Astrocyte (in vitro differentiated cells and primary cell): ENCODE measurements at regions not wholly inside any gene's neighbourhood (a gene's known extent, or its start where the extent isn't known, plus 50 kb on each side); places are given as distances from the start of the nearest gene placed in this dataset.
"Not testable (repeated sequence)": the region's sequence is repeated elsewhere in the genome, so short reads cannot be mapped to it uniquely, and the experiment has no call there.

ENCODE experiments used
- DNase-seq: peaks from one replicate; pipeline ENCODE4 v3.0.0-alpha.2; 2010; ENCODE audit warnings: low read depth
- FAIRE-seq: peaks from 2 replicates; lab custom pipeline; 2011; peaks lifted over from hg19 to GRCh38; lab: Jason Lieb, UNC
- H2AFZ ChIP-seq: 2 replicates; pipeline ENCODE4 v1.6.0; 2012; ENCODE audit warnings: low read depth, low read length, inconsistent platforms
- H3K27ac ChIP-seq: 2 replicates; pipeline ENCODE4 v1.5.1; 2011; ENCODE audit warnings: low read depth, low read length, inconsistent platforms
- H3K27me3 ChIP-seq: 2 replicates; pipeline ENCODE4 v1.6.0; 2011; ENCODE audit warnings: low read length, inconsistent platforms; ENCODE audit not compliant: insufficient read depth
- H3K36me3 ChIP-seq: 2 replicates; pipeline ENCODE4 v1.5.1; 2011; ENCODE audit warnings: low read length, inconsistent platforms; ENCODE audit not compliant: insufficient read depth
- H3K4me1 ChIP-seq: 2 replicates; pipeline ENCODE4 v1.5.1; 2011; ENCODE audit warnings: low read length, inconsistent platforms; ENCODE audit not compliant: insufficient read depth
- H3K4me2 ChIP-seq: 2 replicates; pipeline ENCODE4 v1.6.0; 2012; ENCODE audit warnings: low read length, inconsistent platforms
- H3K4me3 ChIP-seq: 2 replicates; pipeline ENCODE4 v1.5.1; 2011; ENCODE audit warnings: low read depth, mild to moderate bottlenecking, low read length, inconsistent platforms; ENCODE audit not compliant: insufficient read depth
- H3K79me2 ChIP-seq: 2 replicates; pipeline ENCODE4 v1.6.0; 2012; ENCODE audit warnings: mild to moderate bottlenecking, low read length, inconsistent platforms; ENCODE audit not compliant: insufficient read depth
- H3K9ac ChIP-seq: 2 replicates; pipeline ENCODE4 v1.6.0; 2012; ENCODE audit warnings: mild to moderate bottlenecking, low read length, inconsistent platforms
- H3K9me3 ChIP-seq: 2 replicates; pipeline ENCODE4 v1.5.1; 2012; ENCODE audit warnings: low read depth, mild to moderate bottlenecking, low read length, inconsistent platforms; ENCODE audit not compliant: insufficient read depth
- H4K20me1 ChIP-seq: 2 replicates; pipeline ENCODE4 v1.6.0; 2012; ENCODE audit warnings: low read length, inconsistent platforms; ENCODE audit not compliant: insufficient read depth
- H3K27ac Mint-ChIP-seq: one replicate; pipeline ENCODE4 v1.8.0; 2021; ENCODE audit warnings: mild to moderate bottlenecking, mixed read lengths; ENCODE audit not compliant: unreplicated experiment
- H3K27me3 Mint-ChIP-seq: one replicate; pipeline ENCODE4 v1.8.0; 2021; ENCODE audit warnings: low read depth, mixed read lengths; ENCODE audit not compliant: unreplicated experiment
- H3K36me3 Mint-ChIP-seq: one replicate; pipeline ENCODE4 v1.8.0; 2021; ENCODE audit warnings: low read depth, mixed read lengths; ENCODE audit not compliant: unreplicated experiment
- H3K4me1 Mint-ChIP-seq: one replicate; pipeline ENCODE4 v1.8.0; 2021; ENCODE audit warnings: low read depth, mixed read lengths; ENCODE audit not compliant: unreplicated experiment
- H3K4me3 Mint-ChIP-seq: one replicate; pipeline ENCODE4 v1.8.0; 2021; ENCODE audit warnings: mild to moderate bottlenecking, moderate library complexity, mixed read lengths; ENCODE audit not compliant: unreplicated experiment
- H3K9me3 Mint-ChIP-seq: one replicate; pipeline ENCODE4 v1.8.0; 2021; ENCODE audit warnings: mild to moderate bottlenecking, mixed read lengths; ENCODE audit not compliant: unreplicated experiment
- CTCF ChIP-seq: IDR thresholded peaks from 2 replicates; pipeline ENCODE4 v1.5.1; 2011; ENCODE audit warnings: low read depth, mild to moderate bottlenecking, inconsistent platforms, low read length, moderate library complexity; ENCODE audit not compliant: insufficient read depth
- EZH2 ChIP-seq: IDR thresholded peaks from 2 replicates; pipeline ENCODE4 v1.6.1; 2012; ENCODE audit warnings: mild to moderate bottlenecking, low read length, inconsistent platforms; ENCODE audit not compliant: insufficient read depth

GRCh38 chr4:169934794-169935429, 91.3 kb downstream of the MFAP3L start:
- no peak overlapping the region for H3K9ac ChIP-seq
- no peak overlapping the region for H2AFZ ChIP-seq
- H3K36me3 ChIP-seq: no peaks in the 10 kb centered on the region
- no peaks in the 10 kb centered on the region for H3K27me3 Mint-ChIP-seq
- DNase-seq (no peak), FAIRE-seq (no peak)
- no peak overlapping the region for H3K27ac Mint-ChIP-seq
- H3K36me3 Mint-ChIP-seq: no peaks in the 10 kb centered on the region
- H3K9me3 Mint-ChIP-seq: no peaks in the 10 kb centered on the region
- H3K27me3 ChIP-seq: no peaks in the 10 kb centered on the region
- no peak overlapping the region for H3K4me3 Mint-ChIP-seq
- no peaks in the 10 kb centered on the region for H3K4me1 ChIP-seq
- H3K4me1 Mint-ChIP-seq: peaks cover 14% of the 10 kb centered on the region
- no peak overlapping the region for H3K4me2 ChIP-seq
- H3K9me3 ChIP-seq: no peaks in the 10 kb centered on the region
- no peaks in the 10 kb centered on the region for H3K79me2 ChIP-seq
- H3K4me3 ChIP-seq: no peak overlapping the region
- H4K20me1 ChIP-seq: no peaks in the 10 kb centered on the region
- no peak overlapping the region for H3K27ac ChIP-seq
- TF ChIP-seq EZH2 (no peak), CTCF (no peak)

- FAIRE-seq (no peak), DNase-seq (no peak)
- H3K4me3 ChIP-seq: no peak overlapping the region
- no peak overlapping the region for H3K9ac ChIP-seq
- Mint-ChIP-seq H3K4me1 (peaks cover 18% of the 10 kb centered on the region), H3K27me3 (no peaks in the 10 kb centered on the region), H3K27ac (no peak overlapping the region), H3K36me3 (no peaks in the 10 kb centered on the region), H3K9me3 (no peaks in the 10 kb centered on the region), H3K4me3 (no peak overlapping the region)
- no peaks in the 10 kb centered on the region for H3K36me3 ChIP-seq
- H2AFZ ChIP-seq: no peak overlapping the region
- no peak overlapping the region for H3K4me2 ChIP-seq
- no peaks in the 10 kb centered on the region for H3K79me2 ChIP-seq
- no peak overlapping the region for H3K27ac ChIP-seq
- no peaks in the 10 kb centered on the region for H3K27me3 ChIP-seq
- H4K20me1 ChIP-seq: no peaks in the 10 kb centered on the region
- TF ChIP-seq CTCF (no peak), EZH2 (no peak)
- H3K9me3 ChIP-seq: no peaks in the 10 kb centered on the region
- no peaks in the 10 kb centered on the region for H3K4me1 ChIP-seq
Measured at GRCh38 chr4:169933531-169933930, 92.7 kb downstream of the MFAP3L start.

GRCh38 chr4:169931964-169932363, 94.2 kb downstream of the MFAP3L start:
- no peaks in the 10 kb centered on the region for H3K4me1 ChIP-seq
- no peak overlapping the region for H3K9ac ChIP-seq
- no peak overlapping the region for H3K27ac Mint-ChIP-seq
- H4K20me1 ChIP-seq: no peaks in the 10 kb centered on the region
- no peak overlapping the region for H3K27ac ChIP-seq
- no peaks in the 10 kb centered on the region for H3K79me2 ChIP-seq
- no peaks in the 10 kb centered on the region for H3K36me3 ChIP-seq
- H3K4me1 Mint-ChIP-seq: peaks cover 18% of the 10 kb centered on the region
- no peaks in the 10 kb centered on the region for H3K27me3 Mint-ChIP-seq
- FAIRE-seq (no peak), DNase-seq (no peak)
- H3K4me3 Mint-ChIP-seq: no peak overlapping the region
- no peaks in the 10 kb centered on the region for H3K9me3 ChIP-seq
- H3K9me3 Mint-ChIP-seq: no peaks in the 10 kb centered on the region
- no peaks in the 10 kb centered on the region for H3K27me3 ChIP-seq
- no peak for TF ChIP-seq CTCF
- no peak for TF ChIP-seq EZH2
- H3K36me3 Mint-ChIP-seq: no peaks in the 10 kb centered on the region
- H2AFZ ChIP-seq: no peak overlapping the region
- no peak overlapping the region for H3K4me3 ChIP-seq
- H3K4me2 ChIP-seq: no peak overlapping the region

GRCh38 chr4:169930755-169931154, 95.4 kb downstream of the MFAP3L start:
- not testable (repeated sequence) for H3K27ac ChIP-seq
- peaks cover 20% of the 10 kb centered on the region for H3K4me1 Mint-ChIP-seq

More at GRCh38 chr4:169930755-169931154, 95.4 kb downstream of the MFAP3L start:
- H3K4me3 ChIP-seq, H3K27me3 ChIP-seq, H3K4me2 ChIP-seq, H3K9me3 Mint-ChIP-seq, H3K27me3 Mint-ChIP-seq, H4K20me1 ChIP-seq, H3K4me1 ChIP-seq, H3K27ac Mint-ChIP-seq, H2AFZ ChIP-seq, H3K9ac ChIP-seq, H3K4me3 Mint-ChIP-seq, FAIRE-seq, H3K9me3 ChIP-seq, H3K36me3 ChIP-seq, H3K36me3 Mint-ChIP-seq, H3K79me2 ChIP-seq, DNase-seq: not testable (repeated sequence)
